Cardiac muscle cell (in vitro differentiated cells and primary cell): ENCODE measurements at regions not wholly inside any gene's neighbourhood (a gene's known extent, or its start where the extent isn't known, plus 50 kb on each side); places are given as distances from the start of the nearest gene placed in this dataset.
A peak's percentile ranks its signal among the peaks of the same experiment; 100 is the strongest.

ENCODE experiments used
- DNase-seq, 2 donors: peaks; one replicate each; pipeline versions ENCODE4 v3.0.0 to v3.0.0-alpha.2; 2010 to 2017; ENCODE audit warnings: low read depth in 1 of 2, low spot score in 1 of 2
- H3K27ac ChIP-seq: fragments of 200-600 bp; sonication (generic); 2 replicates; pipeline ENCODE4 v1.5.1; 2016
- H3K27me3 ChIP-seq: fragments of 200-600 bp; sonication (generic); 2 replicates; pipeline ENCODE4 v1.6.0; 2016; ENCODE audit warnings: control low read depth
- H3K36me3 ChIP-seq: fragments of 200-600 bp; sonication (generic); 2 replicates; pipeline ENCODE4 v1.5.1; 2016; ENCODE audit warnings: control low read depth
- H3K4me1 ChIP-seq: fragments of 200-600 bp; sonication (generic); 2 replicates; pipeline ENCODE4 v1.8.1; 2017; ENCODE audit warnings: low read depth, mild to moderate bottlenecking, mixed run types
- H3K4me3 ChIP-seq: fragments of 200-600 bp; sonication (generic); 2 replicates; pipeline ENCODE4 v1.5.1; 2016; ENCODE audit warnings: mild to moderate bottlenecking
- H3K9me3 ChIP-seq: fragments of 200-600 bp; sonication (generic); 2 replicates; pipeline ENCODE4 v1.5.1; 2017; ENCODE audit warnings: low read depth, mild to moderate bottlenecking, control low read depth
- CTCF ChIP-seq: IDR thresholded peaks from 2 replicates; pipeline ENCODE4 v1.5.1; 2012; ENCODE audit warnings: low read depth, mild to moderate bottlenecking, low read length

DNA sequence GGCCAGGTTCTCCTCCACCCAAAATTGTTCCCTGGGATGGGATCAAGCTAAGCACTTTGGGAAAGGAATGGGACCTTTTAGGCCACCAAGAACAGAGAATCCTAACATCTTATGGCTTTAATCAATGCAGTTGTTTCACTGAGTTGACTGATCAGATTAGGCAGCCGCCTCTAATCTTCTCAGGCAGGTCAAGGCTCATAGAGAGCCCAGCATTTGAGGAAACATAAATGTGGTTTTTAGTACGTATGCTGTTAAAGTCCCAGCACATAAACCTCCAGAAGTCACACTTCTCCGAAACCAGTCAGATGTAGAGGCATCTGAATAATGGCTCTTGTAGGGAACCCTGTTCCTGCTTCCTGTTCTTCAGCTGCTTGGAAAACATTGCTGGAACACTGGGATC lies 99.5 kb upstream of the RMDN2 start:
- H3K27ac ChIP-seq, result no peak overlapping the region
- H3K36me3 ChIP-seq, result no peaks in the 10 kb centered on the region
- H3K4me3 ChIP-seq, result no peak overlapping the region
- no peaks in the 10 kb centered on the region for H3K27me3 ChIP-seq
- no peak for TF ChIP-seq CTCF
- H3K9me3 ChIP-seq, result no peaks in the 10 kb centered on the region
- DNase-seq, result no peak
- peaks cover 16% of the 10 kb centered on the region for H3K4me1 ChIP-seq

GRCh38 chr2:37826611-37827010 lies 98.5 kb upstream of the RMDN2 start:
- Histone ChIP-seq H3K9me3 (no peaks in the 10 kb centered on the region), H3K4me1 (peaks cover 21% of the 10 kb centered on the region), H3K27me3 (no peaks in the 10 kb centered on the region), H3K27ac (no peak overlapping the region), H3K36me3 (no peaks in the 10 kb centered on the region), H3K4me3 (no peak overlapping the region)
- DNase-seq, result no peak
- TF ChIP-seq CTCF, result no peak

GRCh38 chr2:37827455-37827854 lies 97.6 kb upstream of the RMDN2 start:
- DNase-seq, result no peak
- no peaks in the 10 kb centered on the region for H3K27me3 ChIP-seq
- no peak overlapping the region for H3K4me3 ChIP-seq
- no peaks in the 10 kb centered on the region for H3K9me3 ChIP-seq
- H3K27ac ChIP-seq, result peak overlapping the region; percentile 79
- no peaks in the 10 kb centered on the region for H3K36me3 ChIP-seq
- peaks cover 21% of the 10 kb centered on the region for H3K4me1 ChIP-seq
- no peak for TF ChIP-seq CTCF

- H3K27me3 ChIP-seq, result no peaks in the 10 kb centered on the region
- no peak for TF ChIP-seq CTCF
- H3K4me1 ChIP-seq, result peaks cover 21% of the 10 kb centered on the region
- peak; percentile 77 to 82 for DNase-seq
- H3K9me3 ChIP-seq, result no peaks in the 10 kb centered on the region
- H3K36me3 ChIP-seq, result no peaks in the 10 kb centered on the region
- no peak overlapping the region for H3K4me3 ChIP-seq
- peak overlapping the region; percentile 79 for H3K27ac ChIP-seq
Observed at GRCh38 chr2:37827911-37828511, 97.1 kb upstream of the RMDN2 start.

GRCh38 chr2:37829202-37829601 lies 95.9 kb upstream of the RMDN2 start:
- Histone ChIP-seq H3K27me3 (no peaks in the 10 kb centered on the region), H3K4me3 (no peak overlapping the region), H3K9me3 (no peaks in the 10 kb centered on the region), H3K4me1 (peaks cover 21% of the 10 kb centered on the region), H3K27ac (no peak overlapping the region), H3K36me3 (no peaks in the 10 kb centered on the region)
- no peak for TF ChIP-seq CTCF
- peak in 1 of 2 donors; percentile 89 for DNase-seq
